GM21737 (cell line): ENCODE measurements at regions not wholly inside any gene's neighbourhood (a gene's known extent, or its start where the extent isn't known, plus 50 kb on each side); places are given as distances from the start of the nearest gene placed in this dataset.

ENCODE experiments used
- ATAC-seq: cut with Tn5 transposase; IDR thresholded peaks from one replicate; pipeline ENCODE4 v1.9.1; 2021; ENCODE audit warnings: mild to moderate bottlenecking, moderate library complexity; ENCODE audit not compliant: unreplicated experiment

DNA sequence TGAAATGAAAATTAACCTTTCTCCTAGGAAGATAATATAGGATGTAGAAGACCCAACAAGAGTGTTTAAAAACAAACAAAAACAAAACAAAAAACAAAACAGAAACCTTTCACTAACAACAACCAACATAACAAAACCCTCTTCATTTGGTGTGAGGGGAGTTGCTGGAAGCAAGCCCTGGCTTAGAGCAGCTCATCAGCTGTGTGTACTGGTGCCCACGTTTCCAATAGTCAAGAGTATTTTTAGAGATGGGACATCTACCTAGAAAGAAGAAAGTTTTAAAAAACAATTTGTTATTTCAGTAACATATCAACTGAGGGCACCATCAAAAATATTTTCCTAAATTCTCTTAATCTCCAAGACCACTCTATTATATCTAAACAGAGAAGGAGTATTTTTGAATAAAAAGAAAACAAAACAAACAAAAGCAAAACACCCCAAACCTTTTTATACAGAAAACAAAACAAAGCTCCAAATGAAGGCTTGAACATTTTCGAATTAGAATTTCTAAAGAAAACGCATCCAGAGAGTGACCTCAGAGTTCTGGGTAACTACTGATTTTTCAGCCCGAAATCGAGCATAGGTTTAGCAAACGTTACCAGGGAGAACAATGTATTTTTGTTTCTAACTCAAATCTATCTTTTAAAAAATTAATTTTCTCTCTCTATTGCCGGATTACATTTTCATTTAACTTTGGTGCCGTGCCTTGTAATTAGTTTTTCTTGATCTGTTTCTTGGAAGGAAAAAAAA lies 134.6 kb downstream of the INSIG2 start:
- ATAC-seq, result no peak

DNA sequence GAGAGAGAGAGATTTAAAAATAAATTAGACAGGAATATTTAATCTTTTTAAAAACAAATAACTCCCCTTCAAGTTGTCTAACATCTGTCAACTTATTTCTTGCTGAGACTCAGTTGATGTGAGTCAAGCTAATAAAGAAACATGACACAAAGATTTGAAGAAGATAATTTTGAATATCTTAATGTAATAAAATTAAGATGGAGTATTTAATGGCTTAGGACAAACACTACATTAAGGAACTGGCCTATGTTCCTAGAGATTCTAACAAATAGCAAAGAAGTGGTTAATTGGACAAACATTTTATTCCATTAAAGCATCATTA lies 134.0 kb downstream of the INSIG2 start:
- ATAC-seq, result no peak

DNA sequence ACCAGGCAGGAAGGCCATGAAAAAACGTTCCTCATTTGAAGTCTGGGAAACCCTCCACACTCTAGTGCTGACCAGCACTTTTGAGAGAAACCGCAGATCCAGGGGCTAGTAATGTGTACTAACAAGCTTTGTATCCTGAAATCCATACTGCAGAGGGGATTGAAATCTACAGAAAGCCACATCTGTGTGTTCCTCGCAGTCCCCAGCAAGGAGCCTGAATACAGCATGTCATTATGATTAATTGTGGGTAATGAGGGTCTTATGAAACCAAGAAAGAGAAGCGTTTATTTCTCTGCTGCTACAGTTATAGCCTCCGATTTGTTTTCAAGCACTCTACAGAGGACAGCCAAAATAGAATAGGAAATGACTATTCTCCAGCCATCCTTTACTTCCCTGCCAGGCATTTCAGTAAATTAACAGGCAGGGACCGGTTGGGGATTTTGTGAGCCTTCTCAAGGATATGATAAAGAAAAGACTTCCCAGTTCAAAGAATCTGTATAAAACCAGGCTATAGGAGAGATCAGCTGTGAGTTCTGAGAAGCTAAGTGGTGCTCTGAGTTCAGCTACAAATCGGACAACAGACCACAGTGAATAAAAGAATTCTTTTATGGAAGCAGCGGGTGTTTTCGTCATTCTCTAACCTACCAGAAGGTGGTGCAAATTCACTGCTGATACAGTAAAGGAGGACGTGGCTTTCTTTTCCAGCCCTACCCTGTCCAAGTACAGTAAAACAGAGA lies 133.4 kb downstream of the INSIG2 start:
- peak; percentile 50 for ATAC-seq

DNA sequence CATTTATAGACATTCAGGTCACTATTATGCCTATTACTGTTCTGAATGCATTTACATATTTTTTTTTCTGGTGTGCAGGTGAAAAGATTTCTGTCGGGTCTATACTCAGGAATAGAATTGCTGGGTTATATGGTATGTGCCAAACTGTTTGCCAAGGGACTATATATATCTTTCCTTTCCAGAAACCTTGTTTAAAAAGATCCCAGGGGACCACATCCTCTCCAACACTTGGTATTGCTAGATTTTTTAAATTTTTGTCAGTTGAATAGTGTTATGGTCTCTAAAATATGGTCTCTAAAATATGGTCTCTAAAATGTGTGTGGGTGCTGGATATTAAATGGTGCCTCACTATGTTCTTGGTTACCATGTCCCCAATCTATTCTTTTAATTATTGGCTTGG lies 131.3 kb downstream of the INSIG2 start:
- ATAC-seq, result no peak

DNA sequence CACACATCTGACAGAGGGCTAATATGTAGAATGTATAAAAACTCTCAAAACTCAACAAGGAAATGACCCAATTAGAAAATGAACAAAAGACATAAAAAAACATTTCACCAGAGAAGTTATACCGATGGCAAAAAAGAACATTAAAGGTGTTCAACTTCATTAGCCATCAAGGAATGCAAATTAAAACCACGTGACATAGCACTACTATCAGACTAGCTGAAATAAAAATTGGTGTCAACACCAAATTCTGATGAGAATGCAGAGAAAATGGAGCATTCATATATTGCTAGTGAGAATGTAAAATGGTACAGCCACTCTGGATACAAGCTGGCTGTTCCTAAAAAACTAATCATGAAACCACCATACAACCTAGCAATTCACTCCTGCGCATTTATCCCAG lies 128.0 kb downstream of the INSIG2 start:
- ATAC-seq, result no peak

DNA sequence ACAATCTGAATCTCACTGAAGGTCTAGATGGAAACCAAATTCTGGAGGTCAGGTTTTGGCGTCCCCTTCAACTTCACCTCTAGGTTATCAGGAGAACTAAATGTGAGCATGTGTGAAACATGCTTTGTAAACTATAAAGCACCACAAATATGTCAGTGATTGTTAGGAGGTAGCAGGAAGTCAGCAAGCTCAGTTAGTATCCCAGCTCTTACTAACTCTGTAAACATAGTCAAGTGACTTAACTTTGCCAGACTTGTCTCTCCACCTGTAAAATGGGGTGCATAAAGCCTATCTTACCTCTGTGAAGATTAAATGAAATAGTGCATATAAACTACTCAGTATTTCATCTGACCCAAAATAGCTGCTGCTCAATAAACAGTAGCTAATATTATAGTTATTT lies 121.5 kb downstream of the INSIG2 start:
- ATAC-seq, result no peak

DNA sequence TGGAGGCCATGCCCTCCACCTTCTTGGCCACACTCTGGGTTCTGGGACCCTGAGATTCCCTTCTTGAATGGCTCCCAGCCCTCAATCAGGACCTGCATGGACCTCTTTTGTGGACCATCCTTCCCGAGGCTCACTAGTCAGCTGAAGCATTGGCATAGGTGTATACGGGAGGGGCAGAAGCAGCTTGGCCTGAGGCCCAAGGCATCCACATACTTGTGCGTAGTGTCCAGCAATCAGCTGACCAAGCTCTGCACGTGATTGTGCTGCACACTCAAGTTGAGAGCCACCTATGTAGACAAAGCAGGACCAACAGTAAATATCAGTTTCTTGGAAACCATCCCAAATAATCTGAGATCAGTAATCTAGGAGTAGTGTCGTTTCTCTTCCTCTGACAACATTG lies 119.6 kb downstream of the INSIG2 start:
- ATAC-seq, result no peak

DNA sequence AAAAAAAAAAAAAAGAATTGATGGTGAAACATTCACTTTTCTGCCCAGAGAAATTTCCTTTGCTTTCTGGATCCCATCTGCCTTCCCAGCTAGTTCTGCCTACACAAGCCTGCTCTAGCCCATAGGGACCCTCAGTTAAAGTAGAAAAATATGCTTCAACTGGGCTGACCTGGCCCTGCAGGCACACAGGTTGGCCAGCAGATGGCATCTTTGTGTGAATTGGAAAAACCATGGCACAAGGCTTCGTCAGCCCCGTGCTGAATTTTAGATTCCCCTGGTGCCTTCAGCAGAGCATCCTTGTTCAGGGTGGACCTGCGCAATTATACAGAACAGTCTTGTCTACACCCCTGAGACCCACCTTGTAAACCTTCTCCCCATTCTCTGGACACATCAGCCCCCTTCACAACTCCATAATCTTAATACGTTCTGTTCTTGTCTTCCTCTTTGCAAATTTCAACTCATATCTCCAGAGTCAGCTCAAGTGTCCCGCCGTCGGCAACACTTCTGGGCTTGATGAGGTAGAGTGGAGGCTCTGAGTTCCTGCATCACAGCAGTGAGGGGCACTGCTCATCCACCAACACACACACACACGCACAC lies 114.5 kb downstream of the INSIG2 start:
- ATAC-seq, result peak; percentile 77

DNA sequence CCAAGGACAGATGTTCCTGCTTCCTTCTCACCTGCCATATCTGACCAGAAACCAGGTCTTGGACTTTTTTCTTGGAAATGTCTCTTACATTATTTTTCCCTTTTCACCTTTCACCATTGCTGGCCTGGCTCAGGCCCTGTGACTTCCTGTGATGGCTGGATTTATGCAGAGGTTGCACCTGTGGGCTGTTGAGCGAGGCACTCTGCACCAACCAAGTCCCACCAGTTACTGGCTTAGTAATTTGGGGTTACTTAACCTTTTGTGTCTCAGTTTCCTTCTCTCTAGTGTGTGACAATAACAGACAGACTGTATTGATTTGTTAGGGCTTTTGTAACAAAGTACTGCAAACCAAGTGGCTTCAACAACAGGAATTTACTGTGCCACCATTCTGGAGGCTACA lies 110.0 kb downstream of the INSIG2 start:
- no peak for ATAC-seq

DNA sequence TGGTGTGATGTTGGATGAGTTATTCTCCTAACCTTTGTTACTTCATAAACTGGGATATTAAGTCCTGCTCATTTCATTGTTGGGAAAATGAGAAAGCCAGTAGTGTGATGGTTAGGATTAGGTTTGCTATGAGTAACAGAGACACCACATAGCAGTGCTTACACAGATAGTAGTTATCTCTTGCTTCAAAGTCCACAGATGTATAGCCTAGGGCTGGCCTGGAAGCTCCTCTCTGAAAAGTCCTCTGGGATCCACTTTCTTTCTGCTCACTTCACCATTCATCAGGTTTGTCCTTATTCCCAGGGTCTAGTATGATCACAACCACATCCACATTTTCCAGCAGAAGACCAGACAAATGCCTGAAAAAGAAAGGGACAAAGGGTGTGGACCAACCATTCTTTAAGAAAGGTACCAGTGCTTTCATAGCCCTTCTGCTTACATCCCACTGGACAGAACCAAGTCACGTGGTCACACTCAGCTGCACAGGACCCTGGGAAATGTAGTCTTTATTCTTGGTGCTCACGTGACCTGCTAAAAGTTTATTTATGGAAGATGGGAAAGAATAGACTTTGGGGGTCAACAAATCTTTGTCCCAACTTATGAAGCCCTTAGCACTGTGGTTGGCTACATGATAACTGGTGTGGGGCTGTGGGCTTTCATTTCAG lies 108.9 kb downstream of the INSIG2 start:
- ATAC-seq, result no peak

DNA sequence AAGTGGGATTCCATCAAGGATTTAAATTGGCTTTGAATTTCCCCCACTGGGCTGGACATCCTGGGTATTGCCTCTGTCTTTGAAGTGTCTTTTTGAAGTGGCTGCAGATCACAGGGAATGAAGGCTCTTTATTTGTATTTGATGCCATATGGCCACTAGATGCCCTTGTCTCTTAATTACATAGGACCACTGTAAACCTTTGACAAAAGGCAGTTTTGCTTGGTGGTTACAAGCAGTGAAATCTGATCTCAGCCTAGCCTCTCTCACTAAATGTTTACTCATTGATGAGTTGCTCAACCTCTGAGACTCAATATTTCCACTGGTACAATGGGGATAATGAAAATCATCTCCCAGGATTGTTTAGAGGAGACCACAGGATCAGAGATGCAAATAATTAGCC lies 102.2 kb downstream of the INSIG2 start:
- ATAC-seq, result no peak

DNA sequence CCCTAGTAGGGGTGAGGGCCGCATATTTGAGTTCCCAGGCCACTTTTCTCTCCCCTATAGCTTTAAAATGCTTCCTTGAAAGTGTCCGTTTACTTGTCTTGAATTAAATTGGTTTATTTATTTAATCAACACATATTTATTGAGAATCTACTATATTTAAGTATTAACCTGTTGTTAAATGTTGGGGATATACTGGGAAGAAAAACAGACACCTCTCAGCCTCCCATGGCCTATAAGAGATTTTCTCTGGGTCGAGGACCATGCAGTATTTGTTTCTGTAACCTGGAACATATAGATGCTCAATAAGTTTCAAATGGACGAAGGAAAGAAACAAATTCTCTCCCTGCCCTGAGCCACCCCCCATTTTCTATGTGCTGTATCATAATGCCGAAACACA lies 98.6 kb downstream of the INSIG2 start:
- ATAC-seq, result no peak

DNA sequence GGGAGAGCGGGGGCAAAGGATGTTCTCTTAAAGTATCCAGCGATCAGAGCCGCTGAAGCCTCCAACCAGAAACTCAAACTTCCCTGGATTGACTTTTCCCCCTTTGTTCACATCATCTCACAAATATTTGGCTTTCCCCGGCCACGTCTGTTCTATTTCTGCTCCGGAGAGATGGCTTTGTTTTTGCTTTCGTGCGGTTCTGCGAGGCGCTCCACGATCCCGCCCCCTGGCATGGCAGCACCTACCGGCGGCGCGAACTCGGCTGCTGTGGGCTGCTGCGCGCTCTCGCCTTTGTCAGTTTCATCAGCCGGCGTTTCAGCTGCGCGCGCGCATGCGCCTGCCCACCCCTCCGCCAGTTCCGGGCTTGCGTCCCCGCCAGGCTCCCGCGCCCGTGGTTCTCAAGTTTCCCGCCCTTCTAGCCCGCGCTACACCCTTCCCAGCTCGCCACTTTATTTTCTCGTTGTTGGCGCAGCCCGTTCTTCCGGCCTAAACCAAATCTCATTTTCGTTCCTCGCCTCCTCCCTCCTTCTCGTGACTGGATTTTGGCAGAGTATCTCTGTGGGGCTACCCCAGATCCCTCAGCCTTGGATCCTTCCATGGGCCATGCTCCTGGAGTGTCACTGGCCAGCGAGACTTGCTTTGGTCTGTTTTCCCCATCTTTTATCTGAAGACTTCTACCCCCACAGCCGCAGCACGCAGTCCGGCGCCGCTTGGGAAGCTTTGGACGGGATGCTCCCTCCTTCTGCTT lies 98.0 kb downstream of the INSIG2 start:
- peak; percentile 89 for ATAC-seq

DNA sequence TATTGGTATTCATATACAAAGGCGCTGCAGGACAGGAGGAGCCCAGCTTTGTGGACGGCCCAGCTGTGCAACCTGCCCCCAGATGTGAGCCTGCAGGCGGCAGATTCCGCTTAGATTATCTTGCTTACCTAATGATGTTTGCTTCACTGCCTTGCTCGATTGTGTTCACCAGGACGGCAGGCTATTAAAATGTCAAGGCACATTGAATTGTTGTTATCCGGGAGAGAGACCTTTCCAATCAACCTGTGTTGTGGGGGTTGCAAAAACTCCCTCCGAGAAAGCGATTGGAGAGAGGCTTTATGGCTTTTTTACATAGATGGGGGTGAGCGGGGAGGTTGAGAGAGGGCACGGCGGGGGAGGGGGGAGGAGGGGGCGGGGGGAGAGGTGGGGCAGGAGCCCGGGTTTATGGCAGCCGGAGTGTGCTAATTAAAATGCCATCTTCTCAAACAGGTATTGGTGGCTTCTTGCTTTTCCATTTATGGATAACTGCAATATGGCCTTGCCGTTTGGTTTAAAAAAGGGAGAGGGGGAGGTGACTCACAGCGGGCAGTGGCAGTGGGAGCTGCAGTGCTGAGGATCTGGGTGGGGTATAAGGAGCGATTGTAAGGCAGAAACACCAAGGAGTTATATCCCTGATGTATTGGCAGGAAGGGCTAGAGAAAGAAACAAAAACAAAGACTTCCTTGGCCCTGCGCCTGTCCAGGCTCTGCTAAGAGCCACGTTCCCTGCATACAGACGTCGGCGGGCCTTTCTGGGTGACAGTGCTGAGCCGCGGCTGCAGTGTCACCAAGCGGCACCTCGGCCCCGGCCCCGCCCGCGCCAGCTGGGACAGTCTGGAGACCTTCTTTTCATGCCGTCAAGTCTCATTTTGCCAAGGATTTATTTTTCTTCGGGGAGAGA lies 97.2 kb downstream of the INSIG2 start:
- peak; percentile 77 for ATAC-seq

DNA sequence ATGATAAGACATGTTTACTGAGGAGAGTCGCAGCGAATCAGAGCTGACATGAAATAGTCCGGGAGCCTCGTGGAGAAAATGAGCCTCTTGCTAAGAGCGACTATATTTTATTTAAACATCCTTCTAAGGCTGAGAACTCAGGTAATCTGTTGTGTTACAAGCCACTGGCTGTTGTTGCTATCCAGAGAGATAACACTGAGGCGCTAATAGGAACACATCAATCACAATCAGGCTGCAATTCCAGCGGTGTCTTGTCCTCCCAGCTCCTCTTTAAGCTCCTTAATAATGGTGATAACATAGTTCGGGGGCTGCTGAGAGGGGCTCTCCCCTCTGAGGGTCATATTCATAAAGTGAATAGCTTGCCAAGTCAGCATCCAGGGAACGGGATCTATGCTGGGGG lies 95.1 kb downstream of the INSIG2 start:
- ATAC-seq, result no peak

DNA sequence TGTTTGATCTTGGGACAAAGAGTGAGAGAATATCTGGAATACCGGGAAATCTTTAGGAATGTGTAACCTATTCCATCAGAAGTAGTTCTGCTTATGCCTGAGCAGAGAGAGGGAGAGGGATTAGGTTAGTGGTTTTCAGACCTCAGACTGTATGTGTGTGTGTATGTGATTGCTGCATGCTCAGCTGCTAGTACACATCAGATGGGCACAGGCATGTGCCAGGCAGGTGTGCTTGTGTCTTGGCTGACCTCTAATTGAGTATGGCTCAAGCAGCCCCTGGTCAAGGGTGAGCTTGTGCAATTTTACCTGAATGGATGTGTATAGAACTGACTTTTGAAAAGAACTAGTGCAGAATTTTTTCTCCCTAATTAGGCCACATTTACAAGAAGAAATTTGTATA lies 91.2 kb downstream of the INSIG2 start:
- ATAC-seq, result no peak

DNA sequence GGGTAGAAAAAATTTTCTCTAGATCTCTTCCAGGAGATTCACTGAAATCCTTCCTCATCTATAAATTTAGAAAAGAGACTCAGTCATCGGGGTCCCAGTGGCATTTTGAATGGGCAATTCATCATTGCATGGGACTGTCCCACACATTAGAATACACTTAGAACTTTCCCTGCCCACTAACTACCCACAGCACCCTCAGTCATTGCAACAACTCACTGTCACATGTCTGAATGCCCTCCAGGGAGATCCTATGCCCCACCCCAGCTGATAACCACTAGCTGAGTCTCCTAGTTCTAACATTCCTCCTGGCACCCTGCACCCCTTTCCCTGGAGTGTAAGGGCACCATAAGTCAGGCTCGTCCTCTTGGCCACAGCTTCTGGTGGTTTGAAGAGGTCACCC lies 89.6 kb downstream of the INSIG2 start:
- ATAC-seq, result no peak

DNA sequence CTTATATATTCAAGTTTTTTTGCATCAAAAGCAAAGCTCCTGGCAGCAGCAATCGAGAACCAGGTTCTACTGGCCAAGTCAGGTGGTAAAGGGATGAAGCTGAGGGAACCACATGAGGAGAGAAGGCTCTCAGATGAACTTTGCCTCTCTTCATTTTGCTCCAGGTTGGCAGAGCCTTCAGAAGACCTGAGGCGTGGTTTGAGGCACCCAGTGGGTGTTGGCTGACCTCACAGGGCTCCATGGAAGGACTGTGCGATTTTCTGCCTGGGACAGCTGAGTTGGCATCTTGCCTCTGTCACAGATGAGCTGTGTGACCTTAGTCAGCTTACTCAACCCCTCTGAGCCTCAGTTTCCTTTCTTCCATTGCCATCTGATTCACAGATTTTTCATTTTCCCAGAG lies 89.0 kb downstream of the INSIG2 start:
- ATAC-seq, result no peak

DNA sequence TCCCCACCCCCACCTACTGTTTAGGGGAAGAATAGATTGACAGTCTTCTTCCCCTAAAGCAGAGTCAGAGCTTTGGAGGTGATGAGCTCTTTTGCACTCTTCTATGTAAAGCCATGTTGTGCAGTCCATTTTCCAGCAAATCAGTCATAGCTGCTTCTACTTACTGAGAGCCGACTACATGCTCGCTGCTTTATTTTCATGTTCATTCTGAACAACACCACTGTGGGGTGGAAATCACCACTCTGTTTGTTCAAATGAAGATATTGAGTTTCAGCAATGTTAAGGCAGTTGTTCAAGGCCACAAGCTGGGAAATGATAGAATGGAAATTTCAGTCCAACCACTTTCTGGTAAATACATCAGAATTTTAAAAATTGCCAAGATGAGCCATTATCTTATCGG lies 88.3 kb downstream of the INSIG2 start:
- no peak for ATAC-seq

DNA sequence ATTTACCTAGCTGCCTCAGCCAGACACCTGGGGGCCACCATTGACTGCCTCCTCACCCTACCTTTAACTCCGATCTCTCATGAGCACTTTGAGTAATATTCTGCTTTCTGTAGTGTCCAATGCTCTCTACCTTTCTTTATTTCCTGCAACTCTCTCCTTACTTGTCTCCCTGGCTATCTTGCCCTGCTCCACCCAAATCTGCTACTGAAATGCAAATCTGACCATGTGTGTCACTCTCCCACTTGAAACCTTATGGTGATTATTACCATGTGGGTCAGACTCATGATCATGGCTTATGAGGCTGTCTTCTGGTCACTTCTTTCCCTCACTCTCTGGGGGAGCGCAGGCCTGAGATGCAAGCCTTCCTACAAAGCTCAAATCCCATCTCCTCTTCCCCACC lies 83.3 kb downstream of the INSIG2 start:
- no peak for ATAC-seq
